KMS-11 (cell line): ENCODE measurements at regions not wholly inside any gene's neighbourhood (a gene's known extent, or its start where the extent isn't known, plus 50 kb on each side); places are given as distances from the start of the nearest gene placed in this dataset.

Experiments
- H2AFZ ChIP-seq: fragments of 200-600 bp; sonication (generic); 2 replicates; pipeline ENCODE4 v1.6.1; 2016; ENCODE audit warnings: antibody characterized with exemption, mixed run types, low read depth
- H3K27ac ChIP-seq: fragments of 200-600 bp; sonication (generic); 2 replicates; pipeline ENCODE4 v1.6.1; 2016; ENCODE audit warnings: mild to moderate bottlenecking, mixed run types
- H3K27me3 ChIP-seq: fragments of 200-600 bp; sonication (generic); 2 replicates; pipeline ENCODE4 v1.6.1; 2017; ENCODE audit warnings: mild to moderate bottlenecking, low read depth, mixed run types, moderate library complexity; ENCODE audit not compliant: insufficient read depth
- H3K36me3 ChIP-seq: fragments of 200-600 bp; sonication (generic); 2 replicates; pipeline ENCODE4 v1.6.1; 2017; ENCODE audit warnings: mild to moderate bottlenecking, mixed run types; ENCODE audit not compliant: insufficient read depth
- H3K4me1 ChIP-seq: fragments of 200-600 bp; sonication (generic); 2 replicates; pipeline ENCODE4 v1.6.1; 2016; ENCODE audit warnings: mild to moderate bottlenecking, low read depth, mixed run types; ENCODE audit not compliant: poor library complexity, severe bottlenecking
- H3K4me2 ChIP-seq: fragments of 200-600 bp; sonication (generic); 2 replicates; pipeline ENCODE4 v1.7.0; 2016; ENCODE audit warnings: mild to moderate bottlenecking, mixed run types
- H3K4me3 ChIP-seq: fragments of 200-600 bp; sonication (generic); IDR thresholded peaks from 2 replicates; pipeline ENCODE4 v1.6.1; 2017; ENCODE audit warnings: low read depth, low read length, mixed read lengths; ENCODE audit not compliant: insufficient read depth
- H3K79me2 ChIP-seq: fragments of 200-600 bp; sonication (generic); 2 replicates; pipeline ENCODE4 v1.6.1; 2016; ENCODE audit warnings: low read depth, mixed run types; ENCODE audit not compliant: insufficient read depth
- H3K9ac ChIP-seq: fragments of 200-600 bp; sonication (generic); 2 replicates; pipeline ENCODE4 v1.6.1; 2016; ENCODE audit warnings: mild to moderate bottlenecking, mixed run types
- H4K20me1 ChIP-seq: fragments of 200-600 bp; sonication (generic); 2 replicates; pipeline ENCODE4 v1.6.1; 2016; ENCODE audit warnings: mild to moderate bottlenecking, mixed run types; ENCODE audit not compliant: insufficient read depth
- CTCF ChIP-seq: fragments of 200-600 bp; sonication (generic); conservative IDR thresholded peaks from 2 replicates; pipeline ENCODE4 v1.6.1; 2017; ENCODE audit warnings: low read depth, mild to moderate bottlenecking, antibody characterized with exemption, low read length, moderate library complexity, mixed read lengths

- no peaks in the 10 kb centered on the region for H3K27me3 ChIP-seq
- H3K4me2 ChIP-seq, result no peak overlapping the region
- no peak overlapping the region for H2AFZ ChIP-seq
- no peak for TF ChIP-seq CTCF
- H3K9ac ChIP-seq, result no peak overlapping the region
- no peak overlapping the region for H3K4me3 ChIP-seq
- peaks cover 3% of the 10 kb centered on the region for H3K4me1 ChIP-seq
- no peak overlapping the region for H3K27ac ChIP-seq
- no peaks in the 10 kb centered on the region for H3K36me3 ChIP-seq
- no peaks in the 10 kb centered on the region for H3K79me2 ChIP-seq
- no peaks in the 10 kb centered on the region for H4K20me1 ChIP-seq
Measured at GRCh38 chr4:96343836-96344235, 503.9 kb downstream of the PDHA2 start.

- H4K20me1 ChIP-seq, result no peaks in the 10 kb centered on the region
- H3K4me3 ChIP-seq, result no peak overlapping the region
- peaks cover 13% of the 10 kb centered on the region for H3K4me1 ChIP-seq
- TF ChIP-seq CTCF, result no peak
- no peaks in the 10 kb centered on the region for H3K27me3 ChIP-seq
- no peak overlapping the region for H3K9ac ChIP-seq
- no peaks in the 10 kb centered on the region for H3K79me2 ChIP-seq
- H2AFZ ChIP-seq, result no peak overlapping the region
- no peak overlapping the region for H3K4me2 ChIP-seq
- H3K27ac ChIP-seq, result no peak overlapping the region
- H3K36me3 ChIP-seq, result no peaks in the 10 kb centered on the region
Measured at GRCh38 chr4:96347582-96347981, 507.7 kb downstream of the PDHA2 start.

- Histone ChIP-seq H3K79me2 (no peaks in the 10 kb centered on the region), H3K4me1 (peaks cover 18% of the 10 kb centered on the region), H4K20me1 (no peaks in the 10 kb centered on the region), H3K27me3 (0 out of 2 replicates have a peak, but pooled peaks cover 4% of the 10 kb centered on the region), H3K27ac (peak overlapping the region; percentile 13; the same call in 1 of the 2 replicates), H3K36me3 (no peaks in the 10 kb centered on the region), H2AFZ (no peak overlapping the region), H3K9ac (no peak overlapping the region), H3K4me3 (no peak overlapping the region), H3K4me2 (peak overlapping the region; percentile 22; the same call in 1 of the 2 replicates)
- peak; percentile 80 for TF ChIP-seq CTCF
Measured at GRCh38 chr4:96352051-96352517, 512.2 kb downstream of the PDHA2 start.

- Histone ChIP-seq H2AFZ (no peak overlapping the region), H3K4me2 (no peak overlapping the region), H3K36me3 (no peaks in the 10 kb centered on the region), H3K27me3 (0 out of 2 replicates have a peak, but pooled peaks cover 4% of the 10 kb centered on the region), H3K9ac (no peak overlapping the region), H4K20me1 (no peaks in the 10 kb centered on the region), H3K4me3 (no peak overlapping the region), H3K4me1 (peaks cover 15% of the 10 kb centered on the region), H3K79me2 (no peaks in the 10 kb centered on the region), H3K27ac (no peak overlapping the region)
- TF ChIP-seq CTCF, result no peak
Measured at GRCh38 chr4:96354036-96354712, 514.3 kb downstream of the PDHA2 start.
